Left ventricle myocardium inferior (tissue), 1 donor: ENCODE measurements at regions not wholly inside any gene's neighbourhood (a gene's known extent, or its start where the extent isn't known, plus 50 kb on each side); places are given as distances from the start of the nearest gene placed in this dataset.

Experiments
- DNase-seq: peaks from one replicate; pipeline ENCODE4 v3.0.0-alpha.2; 2020
- H3K27ac ChIP-seq: fragments of 200-600 bp; replicated peaks from 2 replicates; pipeline ENCODE4 v1.8.0; 2021
- H3K27me3 ChIP-seq: fragments of 200-600 bp; 2 replicates; pipeline ENCODE4 v1.8.0; 2021; ENCODE audit warnings: low read depth
- H3K36me3 ChIP-seq: fragments of 200-600 bp; 2 replicates; pipeline ENCODE4 v1.8.0; 2021
- H3K4me1 ChIP-seq: fragments of 200-600 bp; 2 replicates; pipeline ENCODE4 v1.8.0; 2021
- H3K4me3 ChIP-seq: fragments of 200-600 bp; 2 replicates; pipeline ENCODE4 v1.8.0; 2021; ENCODE audit warnings: mild to moderate bottlenecking, moderate library complexity
- H3K9me3 ChIP-seq: fragments of 200-600 bp; replicated peaks from 2 replicates; pipeline ENCODE4 v1.8.0; 2021
- CTCF ChIP-seq: fragments of 200-600 bp; IDR thresholded peaks from 2 replicates; pipeline ENCODE4 v1.8.0; 2021; ENCODE audit warnings: antibody characterized with exemption, mild to moderate bottlenecking, borderline replicate concordance
- intact Hi-C: fragments of 100-400 bp; cut with micrococcal nuclease; formaldehyde crosslinking; loops from one replicate; pipeline ENCODE4 v1.11.0; 2022
- donor health status: DM: no; HTN: yes; CAD: no; lungs with severe emphysema.

GRCh38 chr4:34854451-34854850 lies 1389.9 kb downstream of the ARAP2 start:
- no peak for DNase-seq
- H3K9me3 ChIP-seq, result no peaks in the 10 kb centered on the region
- H3K4me3 ChIP-seq, result no peak overlapping the region
- H3K27ac ChIP-seq, result no peak overlapping the region
- no peaks in the 10 kb centered on the region for H3K27me3 ChIP-seq
- no peaks in the 10 kb centered on the region for H3K4me1 ChIP-seq
- no peak for TF ChIP-seq CTCF
- intact Hi-C loops, result no loop called here
- H3K36me3 ChIP-seq, result no peaks in the 10 kb centered on the region

- no peak overlapping the region for H3K4me3 ChIP-seq
- H3K36me3 ChIP-seq, result no peaks in the 10 kb centered on the region
- no peaks in the 10 kb centered on the region for H3K4me1 ChIP-seq
- no peak overlapping the region for H3K27ac ChIP-seq
- no peaks in the 10 kb centered on the region for H3K9me3 ChIP-seq
- no peak for TF ChIP-seq CTCF
- H3K27me3 ChIP-seq, result no peaks in the 10 kb centered on the region
- intact Hi-C loops, result no loop called here
- DNase-seq, result no peak
Measured at GRCh38 chr4:34861666-34862065, 1382.6 kb downstream of the ARAP2 start.

GRCh38 chr4:34878961-34879360 lies 1365.4 kb downstream of the ARAP2 start:
- intact Hi-C loops, result no loop called here
- H3K9me3 ChIP-seq, result peaks cover 40% of the 10 kb centered on the region
- DNase-seq, result no peak

GRCh38 chr4:34880246-34880645 lies 1364.1 kb downstream of the ARAP2 start:
- H3K9me3 ChIP-seq, result peaks cover 28% of the 10 kb centered on the region
- H3K4me3 ChIP-seq, result no peak overlapping the region
- no peak for DNase-seq
- TF ChIP-seq CTCF, result no peak
- H3K27ac ChIP-seq, result no peak overlapping the region
- H3K4me1 ChIP-seq, result no peaks in the 10 kb centered on the region
- no peaks in the 10 kb centered on the region for H3K36me3 ChIP-seq
- no peaks in the 10 kb centered on the region for H3K27me3 ChIP-seq
- intact Hi-C loops, result no loop called here

More at GRCh38 chr4:34878961-34879360, 1365.4 kb downstream of the ARAP2 start:
- Histone ChIP-seq H3K27ac (no peak overlapping the region), H3K36me3 (no peaks in the 10 kb centered on the region), H3K4me3 (no peak overlapping the region), H3K27me3 (no peaks in the 10 kb centered on the region), H3K4me1 (no peaks in the 10 kb centered on the region)
- no peak for TF ChIP-seq CTCF

- Histone ChIP-seq H3K27ac (no peak overlapping the region), H3K4me1 (no peaks in the 10 kb centered on the region), H3K4me3 (no peak overlapping the region), H3K9me3 (peaks cover 9% of the 10 kb centered on the region), H3K27me3 (no peaks in the 10 kb centered on the region), H3K36me3 (no peaks in the 10 kb centered on the region)
- DNase-seq, result no peak
- TF ChIP-seq CTCF, result no peak
- intact Hi-C loops, result no loop called here
Measured at GRCh38 chr4:34891892-34892291, 1352.4 kb downstream of the ARAP2 start.

- Histone ChIP-seq H3K27ac (no peak overlapping the region), H3K27me3 (no peaks in the 10 kb centered on the region), H3K36me3 (no peaks in the 10 kb centered on the region), H3K9me3 (peaks cover 3% of the 10 kb centered on the region), H3K4me3 (no peak overlapping the region), H3K4me1 (no peaks in the 10 kb centered on the region)
- no peak for TF ChIP-seq CTCF
- DNase-seq, result no peak
- intact Hi-C loops, result no loop called here
Measured at GRCh38 chr4:34893382-34893781, 1350.9 kb downstream of the ARAP2 start.
